NB4 (cell line): ENCODE measurements at regions not wholly inside any gene's neighbourhood (a gene's known extent, or its start where the extent isn't known, plus 50 kb on each side); places are given as distances from the start of the nearest gene placed in this dataset.

ENCODE experiments used
- DNase-seq: peaks from one replicate; pipeline ENCODE4 v3.0.0; 2010; ENCODE audit warnings: low read depth
- H3K4me3 ChIP-seq: one replicate; pipeline ENCODE4 v1.5.1; 2011; ENCODE audit warnings: mild to moderate bottlenecking, low read depth, low read length, moderate library complexity
- CTCF ChIP-seq: IDR thresholded peaks from one replicate; pipeline ENCODE4 v1.5.1; 2012; ENCODE audit warnings: low read depth, low read length
- MAX ChIP-seq: IDR thresholded peaks from 2 replicates; pipeline ENCODE4 v1.6.1; 2011; ENCODE audit warnings: low read depth, low read length
- MYC ChIP-seq: IDR thresholded peaks from 2 replicates; pipeline ENCODE4 v1.6.1; 2011; ENCODE audit warnings: low read depth, low read length
- POLR2A ChIP-seq: IDR thresholded peaks from 2 replicates; pipeline ENCODE4 v1.6.1; 2011; ENCODE audit warnings: mild to moderate bottlenecking; ENCODE audit not compliant: insufficient read length; ENCODE audit errors: extremely low read depth

GRCh38 chr5:2680979-2681378 lies 70.5 kb downstream of the IRX2 start:
- DNase-seq: no peak
- TF ChIP-seq CTCF (no peak), POLR2A (no peak), MYC (no peak), MAX (no peak)
- no peak overlapping the region for H3K4me3 ChIP-seq

GRCh38 chr5:2677689-2678088 lies 73.8 kb downstream of the IRX2 start:
- no peak for DNase-seq
- TF ChIP-seq CTCF: no peak
- no peak for TF ChIP-seq POLR2A
- H3K4me3 ChIP-seq: no peak overlapping the region

GRCh38 chr5:2675548-2675947 lies 75.9 kb downstream of the IRX2 start:
- no peak overlapping the region for H3K4me3 ChIP-seq
- TF ChIP-seq MAX (no peak), CTCF (no peak), POLR2A (no peak), MYC (no peak)
- no peak for DNase-seq

- no peak overlapping the region for H3K4me3 ChIP-seq
- TF ChIP-seq MAX (no peak), MYC (no peak), CTCF (no peak), POLR2A (no peak)
- DNase-seq: no peak
These were observed 77.0 kb downstream of the IRX2 start for GRCh38 chr5:2674456-2674855.

GRCh38 chr5:2670940-2671339 lies 80.5 kb downstream of the IRX2 start:
- no peak for TF ChIP-seq POLR2A
- TF ChIP-seq CTCF: no peak
- TF ChIP-seq MAX: no peak
- TF ChIP-seq MYC: no peak
- no peak overlapping the region for H3K4me3 ChIP-seq
- no peak for DNase-seq

- no peak for DNase-seq
- no peak overlapping the region for H3K4me3 ChIP-seq
- TF ChIP-seq MYC: no peak
- no peak for TF ChIP-seq CTCF
- no peak for TF ChIP-seq MAX
- no peak for TF ChIP-seq POLR2A
These were observed 81.6 kb downstream of the IRX2 start for GRCh38 chr5:2669913-2670312.
